ENCODE measurements at regions not wholly inside any gene's neighbourhood (a gene's known extent, or its start where the extent isn't known, plus 50 kb on each side); places are given as distances from the start of the nearest gene placed in this dataset.

DNA sequence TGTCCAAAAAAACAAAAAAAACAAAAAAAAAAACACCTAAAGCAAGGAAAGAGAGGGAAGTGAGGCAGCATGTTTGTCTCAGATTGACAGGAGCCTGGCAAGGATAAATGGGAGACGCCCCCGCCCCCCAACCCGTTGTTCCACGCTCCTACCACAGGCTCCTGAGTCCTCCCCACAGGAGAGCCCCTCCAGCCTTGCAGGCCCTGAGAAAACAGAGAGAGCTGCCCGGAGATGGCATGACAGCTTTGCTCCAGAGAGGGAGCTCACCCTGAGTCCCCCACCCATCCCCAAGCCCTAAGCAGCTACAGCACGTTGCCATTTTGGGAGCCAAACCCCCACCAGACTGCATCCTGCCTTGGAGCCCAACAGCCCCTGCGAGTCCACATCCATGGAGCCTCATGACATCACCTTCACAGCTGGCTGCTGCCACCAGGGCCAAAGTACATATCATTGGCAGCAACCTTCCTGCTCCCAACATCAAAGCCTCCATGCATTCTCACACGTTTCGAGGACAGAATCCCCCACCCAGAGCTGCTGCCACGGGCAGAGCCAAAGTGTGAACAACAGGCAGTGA, 1283.3 kb downstream of the TYW1 start:
- TF ChIP-seq, protein P1, sequence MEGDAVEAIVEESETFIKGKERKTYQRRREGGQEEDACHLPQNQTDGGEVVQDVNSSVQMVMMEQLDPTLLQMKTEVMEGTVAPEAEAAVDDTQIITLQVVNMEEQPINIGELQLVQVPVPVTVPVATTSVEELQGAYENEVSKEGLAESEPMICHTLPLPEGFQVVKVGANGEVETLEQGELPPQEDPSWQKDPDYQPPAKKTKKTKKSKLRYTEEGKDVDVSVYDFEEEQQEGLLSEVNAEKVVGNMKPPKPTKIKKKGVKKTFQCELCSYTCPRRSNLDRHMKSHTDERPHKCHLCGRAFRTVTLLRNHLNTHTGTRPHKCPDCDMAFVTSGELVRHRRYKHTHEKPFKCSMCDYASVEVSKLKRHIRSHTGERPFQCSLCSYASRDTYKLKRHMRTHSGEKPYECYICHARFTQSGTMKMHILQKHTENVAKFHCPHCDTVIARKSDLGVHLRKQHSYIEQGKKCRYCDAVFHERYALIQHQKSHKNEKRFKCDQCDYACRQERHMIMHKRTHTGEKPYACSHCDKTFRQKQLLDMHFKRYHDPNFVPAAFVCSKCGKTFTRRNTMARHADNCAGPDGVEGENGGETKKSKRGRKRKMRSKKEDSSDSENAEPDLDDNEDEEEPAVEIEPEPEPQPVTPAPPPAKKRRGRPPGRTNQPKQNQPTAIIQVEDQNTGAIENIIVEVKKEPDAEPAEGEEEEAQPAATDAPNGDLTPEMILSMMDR (IDR thresholded peaks at IDR 0.05): no peak
- Histone ChIP-seq H3K4me1 (no peaks in the 10 kb centered on the region), H3K9me3 (no peaks in the 10 kb centered on the region), H3K4me3 (no peak overlapping the region), H3K27me3 (no peaks in the 10 kb centered on the region), H3K27ac (no peak overlapping the region), H3K36me3 (no peaks in the 10 kb centered on the region)
- no peak for DNase-seq (ENCODE audit: low spot score)

DNA sequence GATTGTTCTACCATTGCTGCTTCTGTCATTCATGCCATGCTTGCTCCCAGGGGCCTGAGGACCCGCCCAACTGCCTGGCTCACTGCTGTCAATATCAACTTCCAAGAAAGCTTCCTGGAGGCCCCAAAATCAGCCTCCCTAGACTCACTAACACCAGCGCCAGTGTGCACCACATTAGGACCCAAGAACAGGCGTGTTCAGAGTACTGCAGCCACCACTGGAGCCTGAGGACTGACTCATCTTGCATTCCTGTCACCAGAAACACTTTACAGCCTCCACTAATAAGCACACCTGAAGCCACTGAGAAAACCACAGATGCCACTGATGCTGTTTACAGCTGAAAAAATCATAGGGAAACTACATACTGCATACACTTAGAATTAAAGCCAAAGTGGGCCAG, 1284.3 kb downstream of the TYW1 start:
- Histone ChIP-seq H3K27ac (no peak overlapping the region), H3K36me3 (no peaks in the 10 kb centered on the region), H3K9me3 (peaks cover 0 to 6% of the 10 kb centered on the region in 2 donors), H3K4me1 (no peaks in the 10 kb centered on the region), H3K4me3 (no peak overlapping the region), H3K27me3 (no peaks in the 10 kb centered on the region)
- TF ChIP-seq, protein P1 (IDR thresholded peaks at IDR 0.05): no peak
- DNase-seq (ENCODE audit: low spot score): no peak

DNA sequence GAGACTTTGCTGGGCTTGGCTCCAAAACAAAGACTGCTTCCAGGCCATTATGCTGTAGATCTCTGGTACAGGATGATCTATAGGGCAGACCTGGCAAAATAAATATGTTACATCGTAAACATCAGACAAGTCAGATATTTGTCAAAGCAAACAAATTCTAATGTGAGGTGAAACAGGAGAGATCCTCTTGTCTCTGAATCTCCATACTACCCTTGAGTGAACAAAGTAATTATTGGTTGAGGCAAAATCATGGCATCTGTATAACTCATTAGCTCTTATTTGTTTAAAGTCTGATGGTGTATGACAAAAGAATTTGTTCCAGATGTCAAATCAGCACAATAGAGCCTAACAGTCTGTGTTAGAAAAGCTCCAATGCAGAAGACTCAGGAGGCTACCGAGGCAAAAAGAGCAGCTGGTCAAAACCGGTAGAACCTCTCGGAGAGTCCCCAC, 1291.5 kb downstream of the TYW1 start:
- no peaks in the 10 kb centered on the region for H3K27me3 ChIP-seq
- no peaks in the 10 kb centered on the region for H3K4me1 ChIP-seq
- H3K27ac ChIP-seq: no peak overlapping the region
- no peak for DNase-seq (ENCODE audit: low spot score)
- H3K36me3 ChIP-seq: no peaks in the 10 kb centered on the region
- H3K4me3 ChIP-seq: no peak overlapping the region
- TF ChIP-seq, protein P1 (IDR thresholded peaks at IDR 0.05): no peak
- peaks cover 0 to 8% of the 10 kb centered on the region in 2 donors for H3K9me3 ChIP-seq

DNA sequence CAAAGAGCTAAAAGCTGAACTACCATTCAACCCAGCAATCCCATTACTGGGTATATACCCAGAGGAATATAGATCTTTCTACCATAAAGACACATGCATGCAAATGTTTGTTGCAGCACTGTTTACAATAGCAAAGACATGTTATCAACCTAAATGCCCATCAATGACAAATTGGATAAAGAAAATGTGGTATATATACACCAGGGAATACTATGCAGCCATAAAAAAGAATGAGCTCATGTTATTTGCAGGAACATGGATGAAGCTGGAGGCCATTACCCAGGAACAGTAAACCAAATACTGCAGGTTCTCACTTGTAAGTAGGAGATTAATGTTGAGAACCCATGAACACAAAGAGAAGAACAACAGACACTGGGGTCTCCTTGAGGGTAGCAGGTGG, 1295.1 kb downstream of the TYW1 start:
- DNase-seq (ENCODE audit: low spot score): no peak
- H3K36me3 ChIP-seq: no peaks in the 10 kb centered on the region
- H3K4me1 ChIP-seq: no peaks in the 10 kb centered on the region
- H3K27ac ChIP-seq: no peak overlapping the region
- TF ChIP-seq, protein P1 (IDR thresholded peaks at IDR 0.05): no peak
- no peak overlapping the region for H3K4me3 ChIP-seq
- no peaks in the 10 kb centered on the region for H3K27me3 ChIP-seq
- H3K9me3 ChIP-seq: no peaks in the 10 kb centered on the region

DNA sequence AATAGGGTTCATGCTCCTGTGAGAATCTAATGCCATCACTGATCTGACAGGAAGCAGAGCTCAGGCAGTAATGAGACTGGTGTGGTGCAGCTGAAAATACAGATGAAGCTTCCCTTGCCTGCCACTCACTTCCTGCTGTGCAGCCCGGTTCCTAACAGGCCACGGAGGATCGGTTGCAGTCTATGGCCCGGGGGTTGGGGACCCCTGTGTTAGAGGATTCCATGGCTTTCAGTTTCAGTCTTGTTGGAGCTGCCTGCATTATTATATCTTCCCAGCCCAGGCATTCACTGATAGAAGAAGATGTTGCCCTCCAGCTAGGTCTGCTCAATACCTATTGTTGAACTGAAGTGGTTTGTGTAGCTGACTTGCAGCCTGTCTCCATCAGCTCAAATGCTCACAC, 1298.8 kb downstream of the TYW1 start:
- H3K4me1 ChIP-seq: no peaks in the 10 kb centered on the region
- H3K36me3 ChIP-seq: no peaks in the 10 kb centered on the region
- H3K4me3 ChIP-seq: no peak overlapping the region
- H3K27ac ChIP-seq: no peak overlapping the region
- no peaks in the 10 kb centered on the region for H3K9me3 ChIP-seq
- DNase-seq (ENCODE audit: low spot score): no peak
- TF ChIP-seq, protein P1 (IDR thresholded peaks at IDR 0.05): no peak
- no peaks in the 10 kb centered on the region for H3K27me3 ChIP-seq

DNA sequence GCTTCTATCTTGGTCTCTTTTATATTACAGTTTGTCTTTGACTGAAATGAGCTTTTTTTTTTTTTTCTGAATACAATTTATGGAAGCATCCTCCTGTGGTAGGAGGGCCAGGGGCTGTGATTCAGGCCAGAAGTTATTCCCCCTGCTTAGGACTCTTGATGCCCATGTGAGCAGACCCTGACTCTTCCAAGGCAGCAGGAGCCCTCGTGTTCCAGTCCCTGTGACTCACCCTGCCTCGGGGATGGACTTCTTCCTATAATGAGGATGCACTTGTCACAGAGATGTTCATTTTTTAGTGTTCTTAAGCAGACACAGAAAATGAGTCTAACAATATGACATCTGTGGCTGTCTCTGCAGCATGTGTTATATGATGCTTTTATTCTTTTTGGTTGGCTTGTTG, 1293.7 kb upstream of the AUTS2 start:
- Histone ChIP-seq H3K9me3 (no peaks in the 10 kb centered on the region), H3K4me1 (peaks cover 0 to 4% of the 10 kb centered on the region in 2 donors), H3K36me3 (no peaks in the 10 kb centered on the region), H3K4me3 (no peak overlapping the region), H3K27me3 (no peaks in the 10 kb centered on the region), H3K27ac (no peak overlapping the region)
- no peak for DNase-seq (ENCODE audit: low spot score)
- TF ChIP-seq, protein P1 (IDR thresholded peaks at IDR 0.05): no peak
